ENCODE measurements at regions not wholly inside any gene's neighbourhood (a gene's known extent, or its start where the extent isn't known, plus 50 kb on each side); places are given as distances from the start of the nearest gene placed in this dataset.

- Histone ChIP-seq H3K27ac (no peak overlapping the region), H3K27me3 (no peaks in the 10 kb centered on the region), H3K4me3 (no peak overlapping the region), H3K9me3 (ENCODE audit: low read depth) (no peaks in the 10 kb centered on the region), H3K4me1 (ENCODE audit: low read depth) (no peaks in the 10 kb centered on the region), H3K36me3 (no peaks in the 10 kb centered on the region)
- no peak for TF ChIP-seq CTCF (IDR thresholded peaks at IDR 0.05; ENCODE audit: low read depth, low read length)
- DNase-seq (ENCODE audit: low read depth in 1 of 2, low spot score in 1 of 2) = no peak
Measured at GRCh38 chr2:12320027-12320734, 396.6 kb upstream of the TRIB2 start.

GRCh38 chr2:12320991-12321641 lies 395.6 kb upstream of the TRIB2 start:
- no peak overlapping the region for H3K4me3 ChIP-seq
- no peaks in the 10 kb centered on the region for H3K36me3 ChIP-seq
- TF ChIP-seq CTCF (IDR thresholded peaks at IDR 0.05; ENCODE audit: low read depth, low read length) = no peak
- no peaks in the 10 kb centered on the region for H3K4me1 ChIP-seq (ENCODE audit: low read depth)
- peak in 1 of 2 donors; percentile 97 for DNase-seq (ENCODE audit: low read depth in 1 of 2, low spot score in 1 of 2)
- no peaks in the 10 kb centered on the region for H3K9me3 ChIP-seq (ENCODE audit: low read depth)
- no peak overlapping the region for H3K27ac ChIP-seq
- H3K27me3 ChIP-seq = no peaks in the 10 kb centered on the region

DNA sequence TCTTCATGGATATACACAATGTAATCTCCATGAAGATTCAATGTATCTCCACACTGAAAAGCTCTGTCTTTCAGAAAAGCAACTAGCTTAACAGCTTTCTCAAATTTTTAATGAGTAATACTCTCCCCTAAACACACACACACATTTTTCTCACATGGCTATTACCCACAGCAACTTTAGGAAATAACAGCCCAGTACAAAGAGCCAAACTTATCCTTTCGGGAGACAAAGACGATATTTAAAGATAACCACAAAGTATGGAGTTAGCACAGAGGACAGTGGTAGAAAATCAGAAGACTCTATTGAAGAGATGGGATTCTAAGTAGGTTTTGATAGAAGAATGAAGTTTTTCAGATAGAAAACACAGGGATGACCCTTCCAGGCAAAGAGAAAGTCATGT lies 394.9 kb upstream of the TRIB2 start:
- DNase-seq (ENCODE audit: low read depth in 1 of 2, low spot score in 1 of 2) = peak in 1 of 2 donors; percentile 40
- Histone ChIP-seq H3K27me3 (no peaks in the 10 kb centered on the region), H3K36me3 (no peaks in the 10 kb centered on the region), H3K4me3 (no peak overlapping the region), H3K4me1 (ENCODE audit: low read depth) (no peaks in the 10 kb centered on the region), H3K27ac (no peak overlapping the region), H3K9me3 (ENCODE audit: low read depth) (no peaks in the 10 kb centered on the region)
- no peak for TF ChIP-seq CTCF (IDR thresholded peaks at IDR 0.05; ENCODE audit: low read depth, low read length)

DNA sequence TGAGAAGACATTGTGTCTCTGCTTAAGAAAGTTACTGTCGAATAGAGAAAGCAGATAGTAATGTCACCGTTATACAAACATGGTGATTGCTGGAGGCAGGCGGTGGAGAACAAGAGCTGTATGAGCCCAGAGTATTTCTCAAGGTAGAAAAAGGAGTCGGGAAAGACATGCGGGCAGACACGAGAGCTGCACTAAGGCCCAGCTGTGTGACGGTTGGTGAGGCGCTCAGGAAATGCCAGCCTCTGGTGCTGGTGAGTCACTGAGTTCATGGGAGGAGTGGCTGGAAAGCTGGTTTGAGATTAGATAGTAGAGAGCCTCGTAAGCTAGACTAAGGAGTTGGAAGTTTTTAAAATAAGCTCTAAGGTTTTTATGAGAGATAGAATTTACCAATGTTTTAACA lies 390.9 kb upstream of the TRIB2 start:
- no peak for TF ChIP-seq CTCF (IDR thresholded peaks at IDR 0.05; ENCODE audit: low read depth, low read length)
- Histone ChIP-seq H3K27ac (no peak overlapping the region), H3K36me3 (no peaks in the 10 kb centered on the region), H3K9me3 (ENCODE audit: low read depth) (no peaks in the 10 kb centered on the region), H3K4me3 (no peak overlapping the region), H3K4me1 (ENCODE audit: low read depth) (no peaks in the 10 kb centered on the region), H3K27me3 (no peaks in the 10 kb centered on the region)
- DNase-seq (ENCODE audit: low read depth in 1 of 2, low spot score in 1 of 2) = peak in 1 of 2 donors; percentile 86

DNA sequence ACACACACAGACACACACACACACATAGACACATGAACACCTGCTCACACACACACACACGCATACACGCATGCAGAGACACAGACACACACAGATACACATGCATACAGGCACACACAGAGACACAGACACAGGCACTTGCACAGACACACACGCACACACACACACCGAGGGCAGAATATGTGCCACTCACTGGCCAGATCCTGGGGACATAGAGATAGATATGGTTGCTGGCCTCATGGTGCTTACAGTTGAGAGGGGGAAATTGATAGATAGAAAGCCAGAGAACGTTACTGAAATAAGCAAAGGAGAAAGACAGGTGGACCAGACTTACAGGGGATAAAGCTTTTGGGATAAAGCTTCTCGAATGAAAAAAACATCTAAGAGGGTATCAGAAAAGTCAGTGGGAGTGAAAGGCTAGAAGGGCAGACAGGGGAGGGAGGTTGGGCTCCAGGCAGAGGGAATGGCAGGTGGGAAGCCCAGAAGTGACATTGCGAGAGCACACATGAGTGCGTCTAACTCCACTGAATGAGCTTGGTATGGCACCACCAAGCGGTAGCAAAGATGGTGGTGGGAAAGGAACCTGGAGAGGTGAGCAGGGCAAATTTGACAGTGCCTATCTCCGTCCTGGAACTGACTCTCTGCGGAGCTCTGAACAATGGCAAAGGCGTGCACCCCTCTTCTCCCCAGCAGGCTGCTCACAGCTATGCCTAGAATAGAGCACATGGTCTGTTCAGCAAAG lies 390.1 kb upstream of the TRIB2 start:
- Histone ChIP-seq H3K27ac (no peak overlapping the region), H3K36me3 (no peaks in the 10 kb centered on the region), H3K4me3 (no peak overlapping the region), H3K27me3 (no peaks in the 10 kb centered on the region), H3K4me1 (ENCODE audit: low read depth) (no peaks in the 10 kb centered on the region), H3K9me3 (ENCODE audit: low read depth) (no peaks in the 10 kb centered on the region)
- DNase-seq (ENCODE audit: low read depth in 1 of 2, low spot score in 1 of 2) = peak in 1 of 2 donors; percentile 28
- no peak for TF ChIP-seq CTCF (IDR thresholded peaks at IDR 0.05; ENCODE audit: low read depth, low read length)

All from cardiac muscle cell (in vitro differentiated cells and primary cell).